ENCODE measurements at regions not wholly inside any gene's neighbourhood (a gene's known extent, or its start where the extent isn't known, plus 50 kb on each side); places are given as distances from the start of the nearest gene placed in this dataset.

GRCh38 chr13:62779161-62779560 is 1363.5 kb upstream of the PCDH20 start:
- Histone ChIP-seq H3F3A (ENCODE audit: low read depth) (no peaks in the 10 kb centered on the region), H3K9me2 (replicated peaks; ENCODE audit: low read depth, low read length) (no peaks in the 10 kb centered on the region), H3K4me2 (ENCODE audit: low read depth, low read length, poor library complexity, severe bottlenecking) (no peak overlapping the region), H3K27me3 (ENCODE audit: insufficient read depth, low read length, poor library complexity, severe bottlenecking) (no peaks in the 10 kb centered on the region), H3K9me3 (ENCODE audit: insufficient read depth, low read depth, low read length) (no peaks in the 10 kb centered on the region), H3K4me1 (ENCODE audit: insufficient read depth, low read length, poor library complexity, severe bottlenecking) (no peaks in the 10 kb centered on the region), H2AFZ (ENCODE audit: low read length) (no peak overlapping the region), H4K20me1 (ENCODE audit: insufficient read depth, low read length, poor library complexity, severe bottlenecking) (no peaks in the 10 kb centered on the region), H3K36me3 (ENCODE audit: insufficient read depth, low read length) (no peaks in the 10 kb centered on the region), H3K79me2 (ENCODE audit: insufficient read depth, low read length) (no peaks in the 10 kb centered on the region), H3K4me3 (ENCODE audit: low read length, poor library complexity, severe bottlenecking) (no peak overlapping the region), H3K9ac (ENCODE audit: low read depth, low read length, poor library complexity, severe bottlenecking) (no peak overlapping the region)
- no peak for TF ChIP-seq CTCF (conservative IDR thresholded peaks at IDR 0.05; ENCODE audit: low read length)
- no peak for TF ChIP-seq EZH2phosphoT487 (IDR thresholded peaks at IDR 0.05; ENCODE audit: borderline replicate concordance)

- Histone ChIP-seq H4K20me1 (ENCODE audit: insufficient read depth, low read length, poor library complexity, severe bottlenecking) (no peaks in the 10 kb centered on the region), H3K4me1 (ENCODE audit: insufficient read depth, low read length, poor library complexity, severe bottlenecking) (no peaks in the 10 kb centered on the region), H3K9me2 (replicated peaks; ENCODE audit: low read depth, low read length) (no peaks in the 10 kb centered on the region), H2AFZ (ENCODE audit: low read length) (no peak overlapping the region), H3K27me3 (ENCODE audit: insufficient read depth, low read length, poor library complexity, severe bottlenecking) (no peaks in the 10 kb centered on the region), H3K4me2 (ENCODE audit: low read depth, low read length, poor library complexity, severe bottlenecking) (no peak overlapping the region), H3K9ac (ENCODE audit: low read depth, low read length, poor library complexity, severe bottlenecking) (no peak overlapping the region), H3K9me3 (ENCODE audit: insufficient read depth, low read depth, low read length) (no peaks in the 10 kb centered on the region), H3F3A (ENCODE audit: low read depth) (no peaks in the 10 kb centered on the region), H3K79me2 (ENCODE audit: insufficient read depth, low read length) (no peaks in the 10 kb centered on the region), H3K4me3 (ENCODE audit: low read length, poor library complexity, severe bottlenecking) (no peak overlapping the region), H3K36me3 (ENCODE audit: insufficient read depth, low read length) (no peaks in the 10 kb centered on the region)
- TF ChIP-seq CTCF (conservative IDR thresholded peaks at IDR 0.05; ENCODE audit: low read length) (no peak), EZH2phosphoT487 (IDR thresholded peaks at IDR 0.05; ENCODE audit: borderline replicate concordance) (no peak)
Observed at GRCh38 chr13:62767473-62767872, 1351.8 kb upstream of the PCDH20 start.

GRCh38 chr13:62760724-62761123 is 1345.1 kb upstream of the PCDH20 start:
- Histone ChIP-seq H3K27me3 (ENCODE audit: insufficient read depth, low read length, poor library complexity, severe bottlenecking) (no peaks in the 10 kb centered on the region), H4K20me1 (ENCODE audit: insufficient read depth, low read length, poor library complexity, severe bottlenecking) (no peaks in the 10 kb centered on the region), H3K36me3 (ENCODE audit: insufficient read depth, low read length) (no peaks in the 10 kb centered on the region), H3K79me2 (ENCODE audit: insufficient read depth, low read length) (no peaks in the 10 kb centered on the region), H3K9ac (ENCODE audit: low read depth, low read length, poor library complexity, severe bottlenecking) (no peak overlapping the region), H3K9me3 (ENCODE audit: insufficient read depth, low read depth, low read length) (no peaks in the 10 kb centered on the region), H3F3A (ENCODE audit: low read depth) (no peaks in the 10 kb centered on the region), H2AFZ (ENCODE audit: low read length) (no peak overlapping the region), H3K9me2 (replicated peaks; ENCODE audit: low read depth, low read length) (no peaks in the 10 kb centered on the region), H3K4me1 (ENCODE audit: insufficient read depth, low read length, poor library complexity, severe bottlenecking) (no peaks in the 10 kb centered on the region), H3K4me2 (ENCODE audit: low read depth, low read length, poor library complexity, severe bottlenecking) (no peak overlapping the region), H3K4me3 (ENCODE audit: low read length, poor library complexity, severe bottlenecking) (no peak overlapping the region)
- no peak for TF ChIP-seq CTCF (conservative IDR thresholded peaks at IDR 0.05; ENCODE audit: low read length)
- no peak for TF ChIP-seq EZH2phosphoT487 (IDR thresholded peaks at IDR 0.05; ENCODE audit: borderline replicate concordance)

All from Loucy (cell line).